K562 (cell line): ENCODE measurements at regions not wholly inside any gene's neighbourhood (a gene's known extent, or its start where the extent isn't known, plus 50 kb on each side); places are given as distances from the start of the nearest gene placed in this dataset.

Source experiments
- CHD2 ChIP-seq: IDR thresholded peaks from 2 replicates; pipeline ENCODE4 v1.6.1; 2011; ENCODE audit warnings: low read depth, low read length
- EZH2 ChIP-seq: IDR thresholded peaks from 2 replicates; pipeline ENCODE4 v1.6.1; 2012; ENCODE audit warnings: low read depth, mild to moderate bottlenecking, inconsistent platforms, low read length, borderline replicate concordance
- NR1H2 ChIP-seq: sonication (generic); formaldehyde crosslinking; IDR thresholded peaks from 2 replicates; pipeline ENCODE4 v1.4.0; 2020; ENCODE audit warnings: mild to moderate bottlenecking, missing genetic modification reagents
- RBM17 ChIP-seq: fragments of 200-400 bp; formaldehyde crosslinking; IDR thresholded peaks from 2 replicates; pipeline ENCODE4 v1.6.1; 2017; ENCODE audit warnings: low read depth, mild to moderate bottlenecking, low read length, borderline replicate concordance
- U2AF1 ChIP-seq: fragments of 200-400 bp; formaldehyde crosslinking; optimal IDR thresholded peaks from 2 replicates; pipeline ENCODE3; 2017; ENCODE audit warnings: mild to moderate bottlenecking, low read depth, low read length, moderate library complexity

- TF ChIP-seq EZH2: no peak
- TF ChIP-seq RBM17: no peak
- TF ChIP-seq CHD2: no peak
- TF ChIP-seq NR1H2 (CRISPR knock-in tag): no peak
- TF ChIP-seq U2AF1: no peak
These were observed 87.0 kb upstream of the RPL34 start for GRCh38 chr4:108533245-108533844.
